AG09309 (cell line): ENCODE measurements at regions not wholly inside any gene's neighbourhood (a gene's known extent, or its start where the extent isn't known, plus 50 kb on each side); places are given as distances from the start of the nearest gene placed in this dataset.

Experiments used
- DNase-seq: peaks from one replicate; pipeline ENCODE4 v3.0.0-alpha.2; 2010; ENCODE audit warnings: low read depth
- H3K4me3 ChIP-seq: 2 replicates; pipeline ENCODE4 v1.5.1; 2011; ENCODE audit warnings: mild to moderate bottlenecking, low read depth, low read length, moderate library complexity; ENCODE audit not compliant: control insufficient read depth
- CTCF ChIP-seq: IDR thresholded peaks from 2 replicates; pipeline ENCODE4 v1.5.1; 2011; ENCODE audit warnings: mild to moderate bottlenecking, low read depth, low read length, inconsistent platforms; ENCODE audit not compliant: insufficient read depth, control insufficient read depth; ENCODE audit errors: missing control alignments

GRCh38 chr14:85943192-85943591, 413.2 kb downstream of the FLRT2 start:
- no peak for DNase-seq
- no peak overlapping the region for H3K4me3 ChIP-seq
- TF ChIP-seq CTCF, result no peak

GRCh38 chr14:85934886-85935254, 404.9 kb downstream of the FLRT2 start:
- no peak for DNase-seq
- H3K4me3 ChIP-seq, result no peak overlapping the region
- no peak for TF ChIP-seq CTCF

- no peak for TF ChIP-seq CTCF
- no peak for DNase-seq
- no peak overlapping the region; the same call in 1 of the 2 replicates for H3K4me3 ChIP-seq
These were observed 404.4 kb downstream of the FLRT2 start for GRCh38 chr14:85934123-85934885.

- no peak overlapping the region for H3K4me3 ChIP-seq
- TF ChIP-seq CTCF, result no peak
- no peak for DNase-seq
These were observed 391.3 kb downstream of the FLRT2 start for GRCh38 chr14:85921241-85921640.

GRCh38 chr14:85917716-85918115, 387.8 kb downstream of the FLRT2 start:
- H3K4me3 ChIP-seq, result no peak overlapping the region
- no peak for TF ChIP-seq CTCF
- DNase-seq, result no peak

GRCh38 chr14:85915711-85916110, 385.8 kb downstream of the FLRT2 start:
- H3K4me3 ChIP-seq, result no peak overlapping the region
- no peak for TF ChIP-seq CTCF
- DNase-seq, result no peak
